RWPE1 (cell line): ENCODE measurements at regions not wholly inside any gene's neighbourhood (a gene's known extent, or its start where the extent isn't known, plus 50 kb on each side); places are given as distances from the start of the nearest gene placed in this dataset.

Experiments
- CTCF ChIA-PET: fragments of 350-600 bp; sonication (Branson Sonifier 250); formaldehyde crosslinking; extraction: SDS; loops from one replicate; lab custom pipeline; 2021; lab: Yijun Ruan, JAX
- POLR2A ChIA-PET: fragments of 400-600 bp; formaldehyde crosslinking; extraction: SDS; loops from one replicate; lab custom pipeline; 2020; ENCODE audit warnings: antibody characterized with exemption; ENCODE audit not compliant: low non-redundant PET; lab: Yijun Ruan, JAX
- DNase-seq: peaks from one replicate; pipeline ENCODE4 v3.0.0; 2012; ENCODE audit warnings: low spot score
- H3K27ac ChIP-seq: fragments of 450-650 bp; 2 replicates; pipeline ENCODE4 v1.5.1; 2017
- TF ChIP-seq, protein P1 (sequence below): fragments of 450-650 bp; conservative IDR thresholded peaks from 2 replicates; pipeline ENCODE4 v1.5.1; 2017; ENCODE audit warnings: low read depth, mild to moderate bottlenecking

GRCh38 chr4:164410401-164410800, 343.5 kb upstream of the SMIM31 start:
- H3K27ac ChIP-seq: no peak overlapping the region
- ChIA-PET CTCF (no interaction called here), POLR2A (no interaction called here)
- TF ChIP-seq, protein P1, sequence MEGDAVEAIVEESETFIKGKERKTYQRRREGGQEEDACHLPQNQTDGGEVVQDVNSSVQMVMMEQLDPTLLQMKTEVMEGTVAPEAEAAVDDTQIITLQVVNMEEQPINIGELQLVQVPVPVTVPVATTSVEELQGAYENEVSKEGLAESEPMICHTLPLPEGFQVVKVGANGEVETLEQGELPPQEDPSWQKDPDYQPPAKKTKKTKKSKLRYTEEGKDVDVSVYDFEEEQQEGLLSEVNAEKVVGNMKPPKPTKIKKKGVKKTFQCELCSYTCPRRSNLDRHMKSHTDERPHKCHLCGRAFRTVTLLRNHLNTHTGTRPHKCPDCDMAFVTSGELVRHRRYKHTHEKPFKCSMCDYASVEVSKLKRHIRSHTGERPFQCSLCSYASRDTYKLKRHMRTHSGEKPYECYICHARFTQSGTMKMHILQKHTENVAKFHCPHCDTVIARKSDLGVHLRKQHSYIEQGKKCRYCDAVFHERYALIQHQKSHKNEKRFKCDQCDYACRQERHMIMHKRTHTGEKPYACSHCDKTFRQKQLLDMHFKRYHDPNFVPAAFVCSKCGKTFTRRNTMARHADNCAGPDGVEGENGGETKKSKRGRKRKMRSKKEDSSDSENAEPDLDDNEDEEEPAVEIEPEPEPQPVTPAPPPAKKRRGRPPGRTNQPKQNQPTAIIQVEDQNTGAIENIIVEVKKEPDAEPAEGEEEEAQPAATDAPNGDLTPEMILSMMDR: no peak
- no peak for DNase-seq

- POLR2A ChIA-PET: no interaction called here
Measured at GRCh38 chr4:164412246-164412645, 341.7 kb upstream of the SMIM31 start.

DNA sequence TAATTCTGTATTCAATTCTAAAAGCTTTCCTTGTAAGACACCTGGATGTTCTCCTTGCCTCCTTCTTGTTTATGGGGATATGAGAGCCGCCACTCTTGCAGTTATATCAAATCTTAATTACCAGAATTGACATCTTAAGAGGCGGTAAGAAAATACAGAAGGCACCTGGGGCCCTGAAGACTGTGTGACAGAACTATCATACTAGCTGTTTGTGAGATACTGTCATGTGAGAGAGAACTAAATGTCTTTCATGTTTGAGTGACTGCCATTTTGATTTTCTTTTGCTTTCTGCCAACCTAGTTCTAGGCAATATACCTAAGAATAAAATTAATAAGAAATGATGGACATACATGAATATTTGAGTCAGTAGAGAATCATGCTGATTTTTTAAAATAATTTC, 340.2 kb upstream of the SMIM31 start:
- ChIA-PET POLR2A (no interaction called here), CTCF (no interaction called here)
- no peak for DNase-seq
- TF ChIP-seq, protein P1: no peak
- no peak overlapping the region for H3K27ac ChIP-seq

More at GRCh38 chr4:164412246-164412645, 341.7 kb upstream of the SMIM31 start:
- CTCF ChIA-PET: interaction anchor here (0.5 kb wide), 1 partner anchor 862 kb away, joined by 3 read pairs; no protein-coding TSS in a partner anchor
- no peak for DNase-seq
- TF ChIP-seq, protein P1: no peak
- H3K27ac ChIP-seq: no peak overlapping the region

- no peak for DNase-seq
- no peak overlapping the region for H3K27ac ChIP-seq
- TF ChIP-seq, protein P1: no peak
- POLR2A ChIA-PET: no interaction called here
- CTCF ChIA-PET: no interaction called here
Measured at GRCh38 chr4:164423819-164424218, 330.1 kb upstream of the SMIM31 start.

GRCh38 chr4:164424846-164425245, 329.1 kb upstream of the SMIM31 start:
- DNase-seq: no peak
- ChIA-PET POLR2A (no interaction called here), CTCF (interaction anchor here (0.6 kb wide), 1 partner anchor 1928 kb away, joined by 3 read pairs; no protein-coding TSS in a partner anchor)
- TF ChIP-seq, protein P1: no peak
- H3K27ac ChIP-seq: no peak overlapping the region

GRCh38 chr4:164428561-164428960, 325.4 kb upstream of the SMIM31 start:
- CTCF ChIA-PET: no interaction called here
- H3K27ac ChIP-seq: no peak overlapping the region

More at GRCh38 chr4:164428561-164428960, 325.4 kb upstream of the SMIM31 start:
- POLR2A ChIA-PET: no interaction called here
- TF ChIP-seq, protein P1: no peak
- DNase-seq: no peak
